IPS-18a (cell line): ENCODE measurements at regions not wholly inside any gene's neighbourhood (a gene's known extent, or its start where the extent isn't known, plus 50 kb on each side); places are given as distances from the start of the nearest gene placed in this dataset.
"Not testable (repeated sequence)": the region's sequence is repeated elsewhere in the genome, so short reads cannot be mapped to it uniquely, and the experiment has no call there.

Experiments used
- H3K27ac ChIP-seq: one replicate; pipeline ENCODE4 v1.5.1; 2013; ENCODE audit warnings: low read length
- H3K27me3 ChIP-seq: one replicate; pipeline ENCODE4 v1.6.1; 2013; ENCODE audit warnings: mild to moderate bottlenecking, low read length; ENCODE audit not compliant: control insufficient read depth, insufficient read depth
- H3K36me3 ChIP-seq: one replicate; pipeline ENCODE4 v1.6.1; 2013; ENCODE audit warnings: low read depth, low read length; ENCODE audit not compliant: control insufficient read depth
- H3K4me1 ChIP-seq: one replicate; pipeline ENCODE4 v1.6.1; 2013; ENCODE audit warnings: low read depth, low read length; ENCODE audit not compliant: control insufficient read depth
- H3K4me3 ChIP-seq: one replicate; pipeline ENCODE4 v1.5.1; 2013; ENCODE audit warnings: low read length
- H3K9ac ChIP-seq: one replicate; pipeline ENCODE4 v1.6.1; 2013; ENCODE audit warnings: mild to moderate bottlenecking, low read length, moderate library complexity
- H3K9me3 ChIP-seq: one replicate; pipeline ENCODE4 v1.6.1; 2013; ENCODE audit warnings: low read depth, low read length; ENCODE audit not compliant: control insufficient read depth

GRCh38 chr5:124128867-124129266 is 616.9 kb downstream of the CSNK1G3 start:
- no peaks in the 10 kb centered on the region for H3K36me3 ChIP-seq
- no peaks in the 10 kb centered on the region for H3K9me3 ChIP-seq
- no peaks in the 10 kb centered on the region for H3K4me1 ChIP-seq
- H3K9ac ChIP-seq = no peak overlapping the region
- H3K27me3 ChIP-seq = no peaks in the 10 kb centered on the region
- no peak overlapping the region for H3K27ac ChIP-seq
- no peak overlapping the region for H3K4me3 ChIP-seq

- Histone ChIP-seq H3K27me3 (no peaks in the 10 kb centered on the region), H3K27ac (no peak overlapping the region), H3K36me3 (no peaks in the 10 kb centered on the region), H3K4me1 (no peaks in the 10 kb centered on the region), H3K9ac (no peak overlapping the region), H3K4me3 (no peak overlapping the region), H3K9me3 (no peaks in the 10 kb centered on the region)
Measured at GRCh38 chr5:124126504-124127217, 614.7 kb downstream of the CSNK1G3 start.

GRCh38 chr5:124124711-124125229 is 612.8 kb downstream of the CSNK1G3 start:
- H3K4me3 ChIP-seq = no peak overlapping the region
- H3K36me3 ChIP-seq = no peaks in the 10 kb centered on the region
- H3K27ac ChIP-seq = no peak overlapping the region
- no peaks in the 10 kb centered on the region for H3K9me3 ChIP-seq
- H3K9ac ChIP-seq = no peak overlapping the region
- H3K27me3 ChIP-seq = no peaks in the 10 kb centered on the region
- H3K4me1 ChIP-seq = no peaks in the 10 kb centered on the region

GRCh38 chr5:124121198-124121597 is 609.2 kb downstream of the CSNK1G3 start:
- H3K9me3 ChIP-seq = no peaks in the 10 kb centered on the region
- no peaks in the 10 kb centered on the region for H3K36me3 ChIP-seq
- no peak overlapping the region for H3K4me3 ChIP-seq
- H3K27me3 ChIP-seq = no peaks in the 10 kb centered on the region
- H3K27ac ChIP-seq = no peak overlapping the region
- no peak overlapping the region for H3K9ac ChIP-seq
- H3K4me1 ChIP-seq = peaks cover 6% of the 10 kb centered on the region

GRCh38 chr5:124114911-124115310 is 602.9 kb downstream of the CSNK1G3 start:
- Histone ChIP-seq H3K27me3 (no peaks in the 10 kb centered on the region), H3K27ac (no peak overlapping the region), H3K4me3 (no peak overlapping the region), H3K9me3 (no peaks in the 10 kb centered on the region), H3K9ac (no peak overlapping the region), H3K36me3 (no peaks in the 10 kb centered on the region), H3K4me1 (peaks cover 11% of the 10 kb centered on the region)

- Histone ChIP-seq H3K4me1 (peaks cover 11% of the 10 kb centered on the region), H3K27me3 (no peaks in the 10 kb centered on the region), H3K27ac (no peak overlapping the region), H3K4me3 (no peak overlapping the region), H3K36me3 (no peaks in the 10 kb centered on the region), H3K9ac (no peak overlapping the region), H3K9me3 (no peaks in the 10 kb centered on the region)
Measured at GRCh38 chr5:124111886-124112285, 599.9 kb downstream of the CSNK1G3 start.

- no peak overlapping the region for H3K4me3 ChIP-seq
- no peak overlapping the region for H3K27ac ChIP-seq
- H3K9ac ChIP-seq = no peak overlapping the region
- H3K27me3 ChIP-seq = no peaks in the 10 kb centered on the region
- H3K9me3 ChIP-seq = no peaks in the 10 kb centered on the region
- peaks cover 3% of the 10 kb centered on the region for H3K4me1 ChIP-seq
- H3K36me3 ChIP-seq = no peaks in the 10 kb centered on the region
Measured at GRCh38 chr5:124110942-124111341, 599.0 kb downstream of the CSNK1G3 start.

- Histone ChIP-seq H3K27me3 (no peaks in the 10 kb centered on the region), H3K4me1 (no peaks in the 10 kb centered on the region), H3K36me3 (no peaks in the 10 kb centered on the region), H3K27ac (no peak overlapping the region), H3K9me3 (no peaks in the 10 kb centered on the region), H3K9ac (no peak overlapping the region), H3K4me3 (no peak overlapping the region)
Measured at GRCh38 chr5:124105326-124105725, 593.3 kb downstream of the CSNK1G3 start.

GRCh38 chr5:124104821-124105220 is 592.8 kb downstream of the CSNK1G3 start:
- H3K27ac ChIP-seq = no peak overlapping the region
- H3K9me3 ChIP-seq = no peaks in the 10 kb centered on the region
- H3K4me3 ChIP-seq = no peak overlapping the region
- no peak overlapping the region for H3K9ac ChIP-seq
- H3K4me1 ChIP-seq = no peaks in the 10 kb centered on the region
- H3K36me3 ChIP-seq = no peaks in the 10 kb centered on the region
- H3K27me3 ChIP-seq = no peaks in the 10 kb centered on the region

GRCh38 chr5:124104344-124104743 is 592.4 kb downstream of the CSNK1G3 start:
- Histone ChIP-seq H3K9me3 (no peaks in the 10 kb centered on the region), H3K27me3 (no peaks in the 10 kb centered on the region), H3K36me3 (no peaks in the 10 kb centered on the region), H3K27ac (no peak overlapping the region), H3K9ac (no peak overlapping the region), H3K4me3 (no peak overlapping the region), H3K4me1 (no peaks in the 10 kb centered on the region)

GRCh38 chr5:124103671-124104070 is 591.7 kb downstream of the CSNK1G3 start:
- no peaks in the 10 kb centered on the region for H3K9me3 ChIP-seq
- H3K4me1 ChIP-seq = no peaks in the 10 kb centered on the region
- H3K36me3 ChIP-seq = no peaks in the 10 kb centered on the region
- H3K4me3 ChIP-seq = no peak overlapping the region
- H3K9ac ChIP-seq = no peak overlapping the region
- H3K27me3 ChIP-seq = no peaks in the 10 kb centered on the region
- H3K27ac ChIP-seq = no peak overlapping the region

GRCh38 chr5:124103056-124103455 is 591.1 kb downstream of the CSNK1G3 start:
- not testable (repeated sequence) for H3K27me3 ChIP-seq, H3K27ac ChIP-seq, H3K36me3 ChIP-seq, H3K4me1 ChIP-seq, H3K9ac ChIP-seq, H3K4me3 ChIP-seq, H3K9me3 ChIP-seq
